HG02884 (cell line): ENCODE measurements at regions not wholly inside any gene's neighbourhood (a gene's known extent, or its start where the extent isn't known, plus 50 kb on each side); places are given as distances from the start of the nearest gene placed in this dataset.

ENCODE experiments used
- ATAC-seq: cut with Tn5 transposase; IDR thresholded peaks from one replicate; pipeline ENCODE4 v1.9.1; 2021; ENCODE audit warnings: mild to moderate bottlenecking, moderate library complexity; ENCODE audit not compliant: unreplicated experiment

GRCh38 chr18:76686737-76687231 is 135.6 kb upstream of the ZNF236 start:
- peak; percentile 57 for ATAC-seq

- ATAC-seq: no peak
These were observed 136.5 kb upstream of the ZNF236 start for GRCh38 chr18:76685860-76686259.

- ATAC-seq: no peak
These were observed 137.0 kb upstream of the ZNF236 start for GRCh38 chr18:76685402-76685801.

- ATAC-seq: no peak
These were observed 138.1 kb upstream of the ZNF236 start for GRCh38 chr18:76684265-76684664.

DNA sequence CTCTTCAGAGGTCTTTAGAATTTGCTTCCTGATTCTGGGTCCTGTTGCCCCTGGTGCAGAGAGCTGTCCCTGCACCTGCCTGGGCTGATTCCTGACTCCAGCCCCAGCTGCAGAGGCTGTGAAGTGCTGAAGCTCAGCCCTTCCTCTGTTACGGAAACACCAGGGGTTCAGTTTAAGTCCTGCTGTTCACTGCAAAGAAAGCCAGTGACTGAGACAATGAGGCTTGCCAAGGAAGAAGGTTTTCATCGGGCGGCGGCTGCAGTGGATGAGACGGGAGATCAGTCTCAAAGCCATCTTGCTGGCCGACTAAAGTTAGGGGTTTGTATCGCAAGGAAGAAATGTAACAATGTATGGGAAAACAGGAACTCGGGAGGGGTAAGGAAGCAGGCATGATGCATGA is 142.4 kb upstream of the ZNF236 start:
- ATAC-seq: no peak

- ATAC-seq: no peak
These were observed 143.1 kb upstream of the ZNF236 start for GRCh38 chr18:76679259-76679658.

- ATAC-seq: no peak
These were observed 144.1 kb upstream of the ZNF236 start for GRCh38 chr18:76678248-76678647.

DNA sequence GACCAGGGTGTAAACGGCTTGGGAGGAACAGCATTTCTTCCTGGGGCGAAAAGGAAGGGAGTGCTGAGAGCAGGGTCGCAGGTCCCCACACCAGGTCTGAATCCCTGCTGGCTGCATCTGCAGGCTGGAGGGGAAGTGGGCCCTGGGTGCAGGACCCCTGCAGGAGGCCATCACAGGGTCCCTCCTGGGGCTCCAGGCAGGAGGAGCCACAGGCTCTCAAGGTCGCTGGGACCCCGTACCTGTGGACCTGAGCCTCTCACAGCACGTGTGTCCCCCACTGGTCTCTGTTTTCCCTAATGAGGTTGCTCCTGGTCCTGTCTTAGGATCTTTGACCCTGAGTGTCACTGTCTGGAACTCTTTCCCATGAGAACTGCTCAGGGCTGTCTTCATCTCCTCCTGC is 147.8 kb upstream of the ZNF236 start:
- ATAC-seq: no peak

GRCh38 chr18:76673281-76674185 is 148.8 kb upstream of the ZNF236 start:
- ATAC-seq: no peak

- ATAC-seq: no peak
These were observed 149.7 kb upstream of the ZNF236 start for GRCh38 chr18:76672627-76673026.

GRCh38 chr18:76670564-76671288 is 151.6 kb upstream of the ZNF236 start:
- no peak for ATAC-seq

- ATAC-seq: no peak
These were observed 153.8 kb upstream of the ZNF236 start for GRCh38 chr18:76668546-76668945.

DNA sequence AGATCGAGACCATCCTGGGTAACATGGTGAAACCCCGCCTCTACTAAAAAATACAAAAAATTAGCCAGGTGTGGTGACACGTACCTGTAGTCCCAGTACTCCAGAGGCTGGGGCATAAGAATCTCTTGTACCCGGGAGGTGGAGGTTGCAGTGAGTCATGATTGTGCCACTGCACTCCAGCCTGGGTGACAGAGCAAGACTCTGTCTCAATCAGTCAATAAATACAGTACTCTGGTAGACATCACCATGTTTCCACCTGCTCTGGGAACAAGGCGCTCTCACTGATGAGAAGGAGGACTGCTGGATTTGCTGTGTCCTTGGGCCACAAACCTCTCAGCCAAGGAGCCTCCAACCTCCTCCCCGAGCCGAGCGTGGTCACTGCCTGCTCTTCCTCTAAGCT is 154.2 kb upstream of the ZNF236 start:
- ATAC-seq: no peak

- ATAC-seq: no peak
These were observed 154.8 kb upstream of the ZNF236 start for GRCh38 chr18:76667603-76668002.

GRCh38 chr18:76662626-76663025 is 159.7 kb upstream of the ZNF236 start:
- no peak for ATAC-seq

- ATAC-seq: no peak
These were observed 161.7 kb upstream of the ZNF236 start for GRCh38 chr18:76660571-76661192.

DNA sequence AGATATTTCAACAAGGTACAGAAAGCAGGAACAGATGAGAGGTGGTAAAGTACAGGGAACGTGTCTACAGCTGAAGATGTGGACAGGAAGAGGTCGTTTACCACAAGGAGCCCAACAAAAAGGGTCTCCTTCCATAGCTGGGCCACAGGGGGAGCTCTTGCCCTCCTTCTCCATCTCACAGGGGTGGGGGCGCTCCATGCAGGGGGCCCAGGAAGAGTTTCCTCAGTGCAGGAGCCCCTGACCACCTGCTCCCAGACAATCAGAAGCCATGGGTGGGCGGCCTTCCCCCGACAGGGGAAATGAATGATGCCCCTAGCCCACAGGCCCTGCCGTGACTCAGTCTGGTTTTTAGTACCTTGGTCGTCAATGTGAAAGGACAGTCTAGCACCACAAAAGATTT is 163.6 kb upstream of the ZNF516 start:
- ATAC-seq: peak; percentile 74

- ATAC-seq: no peak
These were observed 162.9 kb upstream of the ZNF516 start for GRCh38 chr18:76657911-76658470.

- ATAC-seq: no peak
These were observed 162.1 kb upstream of the ZNF516 start for GRCh38 chr18:76656925-76657827.

GRCh38 chr18:76654577-76654976 is 159.5 kb upstream of the ZNF516 start:
- no peak for ATAC-seq
